ENCODE measurements at regions not wholly inside any gene's neighbourhood (a gene's known extent, or its start where the extent isn't known, plus 50 kb on each side); places are given as distances from the start of the nearest gene placed in this dataset.
"Not testable (repeated sequence)": the region's sequence is repeated elsewhere in the genome, so short reads cannot be mapped to it uniquely, and the experiment has no call there.

- no peak for DNase-seq
Observed at GRCh38 chr13:90654970-90655369, 692.5 kb upstream of the MIR17HG start.

GRCh38 chr13:90664200-90664599 lies 683.3 kb upstream of the MIR17HG start:
- not testable (repeated sequence) for DNase-seq

- no peak for DNase-seq
Observed at GRCh38 chr13:90673746-90674145, 673.7 kb upstream of the MIR17HG start.

- DNase-seq: no peak
Observed at GRCh38 chr13:90675129-90675528, 672.4 kb upstream of the MIR17HG start.

- DNase-seq: no peak
Observed at GRCh38 chr13:90680826-90681225, 666.7 kb upstream of the MIR17HG start.

- no peak for DNase-seq
Observed at GRCh38 chr13:90683711-90684131, 663.8 kb upstream of the MIR17HG start.

GRCh38 chr13:90686442-90686841 lies 661.0 kb upstream of the MIR17HG start:
- DNase-seq: no peak

- DNase-seq: no peak
Observed at GRCh38 chr13:90689111-90689510, 658.4 kb upstream of the MIR17HG start.

- no peak for DNase-seq
Observed at GRCh38 chr13:90690458-90691080, 656.9 kb upstream of the MIR17HG start.

- no peak for DNase-seq
Observed at GRCh38 chr13:90696254-90696653, 651.2 kb upstream of the MIR17HG start.

GRCh38 chr13:90696656-90697055 lies 650.8 kb upstream of the MIR17HG start:
- DNase-seq: no peak

- no peak for DNase-seq
Observed at GRCh38 chr13:90700340-90700739, 647.1 kb upstream of the MIR17HG start.

GRCh38 chr13:90701264-90701663 lies 646.2 kb upstream of the MIR17HG start:
- no peak for DNase-seq

- DNase-seq: no peak
Observed at GRCh38 chr13:90702050-90702449, 645.4 kb upstream of the MIR17HG start.

GRCh38 chr13:90706631-90707030 lies 640.9 kb upstream of the MIR17HG start:
- DNase-seq: no peak

- no peak for DNase-seq
Observed at GRCh38 chr13:90708128-90708527, 639.4 kb upstream of the MIR17HG start.

GRCh38 chr13:90709319-90709718 lies 638.2 kb upstream of the MIR17HG start:
- DNase-seq: no peak

- no peak for DNase-seq
Observed at GRCh38 chr13:90710164-90710759, 637.2 kb upstream of the MIR17HG start.

GRCh38 chr13:90713441-90714133 lies 633.9 kb upstream of the MIR17HG start:
- DNase-seq: no peak

GRCh38 chr13:90715485-90715884 lies 632.0 kb upstream of the MIR17HG start:
- DNase-seq: no peak

GRCh38 chr13:90717451-90717936 lies 630.0 kb upstream of the MIR17HG start:
- no peak for DNase-seq

- DNase-seq: no peak
Observed at GRCh38 chr13:90719461-90719860, 628.0 kb upstream of the MIR17HG start.

GRCh38 chr13:90721937-90722336 lies 625.5 kb upstream of the MIR17HG start:
- no peak for DNase-seq

- DNase-seq: no peak
Observed at GRCh38 chr13:90723381-90723780, 624.1 kb upstream of the MIR17HG start.

Measured in CD4-positive, alpha-beta T cell treated with Interleukin-10 for 1 hour (primary cell).